B cell (primary cell): ENCODE measurements at regions not wholly inside any gene's neighbourhood (a gene's known extent, or its start where the extent isn't known, plus 50 kb on each side); places are given as distances from the start of the nearest gene placed in this dataset.

Source experiments
- ATAC-seq: fragments of 200-7000 bp; cut with Tn5 transposase; one replicate; pipeline ENCODE4 v1.10.0; 2021; ENCODE audit warnings: low read depth, mild to moderate bottlenecking, moderate number of reproducible peaks, moderate library complexity
- CTCF ChIA-PET: fragments of 350-600 bp; sonication (Branson Sonifier 250); formaldehyde crosslinking; loops from one replicate; lab custom pipeline; 2021; ENCODE audit warnings: antibody characterized with exemption, inconsistent platforms; lab: Charles Lee
- POLR2A ChIA-PET: fragments of 350-600 bp; sonication (Branson Sonifier 250); formaldehyde crosslinking; loops from one replicate; lab custom pipeline; 2021; ENCODE audit warnings: antibody characterized with exemption; lab: Charles Lee
- DNase-seq: peaks from one replicate; pipeline ENCODE4 v3.0.0; 2013
- H2AFZ ChIP-seq: 2 replicates; pipeline ENCODE4 v1.6.1; 2012; ENCODE audit warnings: mild to moderate bottlenecking, low read depth, low read length; ENCODE audit not compliant: insufficient read depth, poor library complexity, severe bottlenecking
- H3K27ac ChIP-seq, 2 donors: 1 replicate in 1 of 2; 2 replicates in 1 of 2; pipeline ENCODE4 v1.5.1; 2012 to 2013; ENCODE audit warnings: low read length in 2 of 2, mild to moderate bottlenecking in 2 of 2, moderate library complexity in 1 of 2
- H3K27me3 ChIP-seq, 4 experiments: fragments of 200-600 bp in 1 of 4; sonication (generic) in 1 of 4; replicated peaks in 1 of 4; 1 replicate in 2 of 4; 2 replicates in 2 of 4; pipeline versions ENCODE4 v1.6.1 to v1.7.0; 2013 to 2016; ENCODE audit warnings: low read length in 3 of 4, mild to moderate bottlenecking in 2 of 4, mixed read lengths in 1 of 4, moderate library complexity in 1 of 4; ENCODE audit not compliant: insufficient read depth in 4 of 4, control insufficient read depth in 3 of 4; ENCODE audit errors: control extremely low read depth in 1 of 4
- H3K36me3 ChIP-seq, 2 experiments: replicated peaks in 1 of 2; 1 replicate in 1 of 2; 2 replicates in 1 of 2; pipeline versions ENCODE4 v1.6.1 to v1.7.1; 2013; ENCODE audit warnings: low read length in 1 of 2; ENCODE audit not compliant: insufficient read depth in 2 of 2, control insufficient read depth in 1 of 2; ENCODE audit errors: control extremely low read depth in 1 of 2, extremely low read depth in 1 of 2
- H3K4me1 ChIP-seq, 2 donors: fragments of 200-600 bp in 1 of 2; sonication (generic) in 1 of 2; 1 replicate in 1 of 2; 2 replicates in 1 of 2; pipeline versions ENCODE4 v1.5.1 to v1.6.1; 2013 to 2017; ENCODE audit warnings: low read length in 2 of 2; ENCODE audit not compliant: control insufficient read depth in 2 of 2, insufficient read depth in 2 of 2
- H3K4me2 ChIP-seq: replicated peaks from 2 replicates; pipeline ENCODE3; 2012; ENCODE audit warnings: mild to moderate bottlenecking, low read depth, low read length; ENCODE audit not compliant: poor library complexity, severe bottlenecking
- H3K4me3 ChIP-seq, 5 experiments: fragments of 200-600 bp in 1 of 5; sonication (generic) in 1 of 5; 1 replicate in 3 of 5; 2 replicates in 2 of 5; pipeline versions ENCODE4 v1.5.1 to v1.7.0; 2011 to 2016; ENCODE audit warnings: low read length in 4 of 5, mild to moderate bottlenecking in 4 of 5, low read depth in 2 of 5, control low read depth in 1 of 5, moderate library complexity in 1 of 5; ENCODE audit not compliant: insufficient read depth in 1 of 5; ENCODE audit errors: control extremely low read depth in 1 of 5, extremely low read depth in 1 of 5
- H3K79me2 ChIP-seq: fragments of 200-600 bp; sonication (generic); one replicate; pipeline ENCODE4 v1.6.0; 2016; ENCODE audit warnings: low read length; ENCODE audit not compliant: control insufficient read depth, insufficient read depth
- H3K9ac ChIP-seq: fragments of 200-600 bp; sonication (generic); 2 replicates; pipeline ENCODE4 v1.6.1; 2017; ENCODE audit warnings: mild to moderate bottlenecking, low read length, moderate library complexity
- H3K9me3 ChIP-seq, 3 donors: one replicate each; pipeline versions ENCODE4 v1.6.1 to v1.7.1; 2013; ENCODE audit warnings: low read length in 2 of 3; ENCODE audit not compliant: control insufficient read depth in 2 of 3, insufficient read depth in 1 of 3; ENCODE audit errors: control extremely low read depth in 1 of 3
- H4K20me1 ChIP-seq: 2 replicates; pipeline ENCODE4 v1.6.0; 2012; ENCODE audit warnings: mild to moderate bottlenecking, low read length; ENCODE audit not compliant: insufficient read depth, control insufficient read depth, poor library complexity, severe bottlenecking
- H3K27ac Mint-ChIP-seq: one replicate; pipeline ENCODE4 v1.8.0; 2021; ENCODE audit warnings: mixed read lengths
- H3K27me3 Mint-ChIP-seq: one replicate; pipeline ENCODE4 v1.8.0; 2021; ENCODE audit warnings: mixed read lengths
- H3K4me1 Mint-ChIP-seq: one replicate; pipeline ENCODE4 v1.8.0; 2021; ENCODE audit warnings: mixed read lengths
- H3K4me3 Mint-ChIP-seq: one replicate; pipeline ENCODE4 v1.8.0; 2021; ENCODE audit warnings: mixed read lengths
- H3K9me3 Mint-ChIP-seq: one replicate; pipeline ENCODE4 v1.8.0; 2022; ENCODE audit warnings: mixed read lengths; ENCODE audit not compliant: insufficient read depth
- EZH2 ChIP-seq: IDR thresholded peaks from 2 replicates; pipeline ENCODE4 v1.6.1; 2012; ENCODE audit warnings: borderline replicate concordance, low read depth, mild to moderate bottlenecking, moderate library complexity, low read length; ENCODE audit not compliant: insufficient read depth, poor library complexity, severe bottlenecking
- WGBS: methylation state at CpG from one replicate; pipeline ENCODE4 v1.1.5; 2013; ENCODE audit warnings: missing lambda C conversion rate; ENCODE audit not compliant: insufficient coverage; 5-methylcytosine and 5-hydroxymethylcytosine counted together
- intact Hi-C: fragments of 100-400 bp; cut with micrococcal nuclease; formaldehyde crosslinking; loops from one replicate; pipeline ENCODE4 v1.10.0; 2022
- TF ChIP-seq, protein P1 (sequence below): fragments of 200-600 bp; IDR thresholded peaks from one replicate; pipeline ENCODE4 v1.8.0; 2022; ENCODE audit warnings: antibody characterized with exemption, mild to moderate bottlenecking

DNA sequence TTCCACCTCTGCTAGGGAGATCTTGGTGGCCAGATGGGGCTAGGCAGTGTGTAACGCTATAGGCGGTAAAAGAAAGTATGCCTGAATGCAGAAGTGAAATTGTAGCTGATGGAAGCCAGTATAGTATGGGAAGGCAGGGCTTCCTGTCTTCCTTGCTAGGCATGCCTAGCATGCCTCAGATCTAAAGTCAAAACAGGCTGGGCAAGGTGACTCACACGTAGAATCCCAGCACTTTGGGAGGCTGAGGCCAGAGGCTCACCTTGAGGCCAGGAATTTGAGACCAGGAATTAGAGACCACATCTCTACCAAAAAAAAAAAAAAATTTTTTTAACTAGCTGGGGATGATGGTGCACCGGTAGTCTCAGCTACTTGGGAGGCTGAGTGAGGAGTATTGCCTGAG, 281.7 kb upstream of the MTNR1B start:
- TF ChIP-seq, protein P1, sequence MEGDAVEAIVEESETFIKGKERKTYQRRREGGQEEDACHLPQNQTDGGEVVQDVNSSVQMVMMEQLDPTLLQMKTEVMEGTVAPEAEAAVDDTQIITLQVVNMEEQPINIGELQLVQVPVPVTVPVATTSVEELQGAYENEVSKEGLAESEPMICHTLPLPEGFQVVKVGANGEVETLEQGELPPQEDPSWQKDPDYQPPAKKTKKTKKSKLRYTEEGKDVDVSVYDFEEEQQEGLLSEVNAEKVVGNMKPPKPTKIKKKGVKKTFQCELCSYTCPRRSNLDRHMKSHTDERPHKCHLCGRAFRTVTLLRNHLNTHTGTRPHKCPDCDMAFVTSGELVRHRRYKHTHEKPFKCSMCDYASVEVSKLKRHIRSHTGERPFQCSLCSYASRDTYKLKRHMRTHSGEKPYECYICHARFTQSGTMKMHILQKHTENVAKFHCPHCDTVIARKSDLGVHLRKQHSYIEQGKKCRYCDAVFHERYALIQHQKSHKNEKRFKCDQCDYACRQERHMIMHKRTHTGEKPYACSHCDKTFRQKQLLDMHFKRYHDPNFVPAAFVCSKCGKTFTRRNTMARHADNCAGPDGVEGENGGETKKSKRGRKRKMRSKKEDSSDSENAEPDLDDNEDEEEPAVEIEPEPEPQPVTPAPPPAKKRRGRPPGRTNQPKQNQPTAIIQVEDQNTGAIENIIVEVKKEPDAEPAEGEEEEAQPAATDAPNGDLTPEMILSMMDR, result no peak
- no peak for TF ChIP-seq EZH2

DNA sequence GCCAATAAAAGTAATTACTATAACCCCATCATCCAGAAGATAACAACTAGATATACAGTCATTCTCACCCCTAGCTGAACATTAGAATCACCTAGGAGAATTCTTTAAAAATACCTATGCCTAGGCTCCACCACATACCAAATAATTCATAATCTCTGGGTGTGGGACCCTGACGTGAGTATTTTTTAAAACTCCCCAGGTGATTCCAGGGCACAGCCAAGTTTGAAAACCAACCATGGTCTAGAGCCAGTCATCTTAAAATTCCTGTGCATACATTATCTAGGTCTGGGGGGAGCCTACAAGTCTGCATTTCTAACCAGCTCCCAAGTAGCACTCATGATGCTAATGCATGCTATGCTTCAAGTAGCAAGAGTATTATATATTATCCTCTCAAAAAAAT, 281.0 kb upstream of the MTNR1B start:
- no peaks in the 10 kb centered on the region for H3K27me3 Mint-ChIP-seq
- no peak for TF ChIP-seq EZH2
- TF ChIP-seq, protein P1, result no peak
- Histone ChIP-seq H3K79me2 (no peaks in the 10 kb centered on the region), H3K27me3 (no peaks in the 10 kb centered on the region), H3K27ac (no peak overlapping the region), H3K9me3 (no peaks in the 10 kb centered on the region), H2AFZ (no peak overlapping the region), H3K9ac (no peak overlapping the region), H3K4me2 (no peak overlapping the region), H4K20me1 (no peaks in the 10 kb centered on the region), H3K36me3 (no peaks in the 10 kb centered on the region), H3K4me1 (no peaks in the 10 kb centered on the region), H3K4me3 (no peak overlapping the region)
- ChIA-PET POLR2A (no interaction called here), CTCF (no interaction called here)
- no peaks in the 10 kb centered on the region for H3K9me3 Mint-ChIP-seq
- H3K27ac Mint-ChIP-seq, result no peak overlapping the region
- DNase-seq (no peak), ATAC-seq (no peak)
- no peaks in the 10 kb centered on the region for H3K4me1 Mint-ChIP-seq
- intact Hi-C loops, result no loop called here
- WGBS, result no CpG with 5 or more reads among the region's 1 CpG
- H3K4me3 Mint-ChIP-seq, result no peak overlapping the region

More for the DNA sequence above, 281.7 kb upstream of the MTNR1B start:
- ChIA-PET POLR2A (no interaction called here), CTCF (no interaction called here)
- Mint-ChIP-seq H3K27me3 (no peaks in the 10 kb centered on the region), H3K4me1 (no peaks in the 10 kb centered on the region), H3K9me3 (no peaks in the 10 kb centered on the region), H3K4me3 (no peak overlapping the region), H3K27ac (no peak overlapping the region)
- Histone ChIP-seq H4K20me1 (no peaks in the 10 kb centered on the region), H3K79me2 (no peaks in the 10 kb centered on the region), H3K4me2 (no peak overlapping the region), H3K4me1 (no peaks in the 10 kb centered on the region), H3K27ac (no peak overlapping the region), H3K36me3 (no peaks in the 10 kb centered on the region), H2AFZ (no peak overlapping the region), H3K9ac (no peak overlapping the region), H3K4me3 (no peak overlapping the region), H3K27me3 (no peaks in the 10 kb centered on the region), H3K9me3 (no peaks in the 10 kb centered on the region)
- WGBS, result 82% methylated on average over 3 of the region's 4 CpGs
- intact Hi-C loops, result no loop called here
- no peak for ATAC-seq
- DNase-seq, result no peak
